Endothelial cell of umbilical vein (primary cell): ENCODE measurements at regions not wholly inside any gene's neighbourhood (a gene's known extent, or its start where the extent isn't known, plus 50 kb on each side); places are given as distances from the start of the nearest gene placed in this dataset.

Source experiments
- BruUV-seq: library from RNA; stranded (reverse); fragments of 400-500 nt; replicated peaks from 2 replicates; lab custom pipeline; 2021; lab: Mats Ljungman, UMichigan
- CTCF ChIA-PET: fragments of 300-600, 350-600 bp; sonication (Branson Sonifier 250); formaldehyde crosslinking; loops from one replicate; lab custom pipeline; 2021; ENCODE audit warnings: antibody characterized with exemption, inconsistent platforms; lab: Charles Lee
- POLR2A ChIA-PET: fragments of 300-600, 350-600 bp; sonication (Branson Sonifier 250); formaldehyde crosslinking; loops from one replicate; lab custom pipeline; 2021; ENCODE audit warnings: antibody characterized with exemption, inconsistent platforms; lab: Charles Lee
- DNase-seq: peaks from one replicate; pipeline ENCODE4 v3.0.0-alpha.2; 2011; ENCODE audit warnings: low read depth, low spot score
- FAIRE-seq: peaks from 2 replicates; lab custom pipeline; 2011; peaks lifted over from hg19 to GRCh38; lab: Jason Lieb, UNC
- H2AFZ ChIP-seq: 2 replicates; pipeline ENCODE4 v1.6.0; 2012; ENCODE audit warnings: low read depth, low read length, control low read depth, inconsistent platforms
- H3K27ac ChIP-seq: 2 replicates; pipeline ENCODE4 v1.5.1; 2011; ENCODE audit warnings: low read depth, mild to moderate bottlenecking, control low read depth, low read length, moderate library complexity; ENCODE audit not compliant: insufficient read depth
- H3K27me3 ChIP-seq, 2 experiments: 2 replicates each; pipeline versions ENCODE4 v1.6.0 to v1.6.1; 2011; ENCODE audit warnings: low read length in 2 of 2, mixed read lengths in 1 of 2; ENCODE audit not compliant: control insufficient read depth in 2 of 2, insufficient read depth in 2 of 2
- H3K36me3 ChIP-seq, 2 experiments: 2 replicates in 1 of 2; 3 replicates in 1 of 2; pipeline ENCODE4 v1.5.1; 2011; ENCODE audit warnings: low read length in 2 of 2, mild to moderate bottlenecking in 1 of 2, moderate library complexity in 1 of 2; ENCODE audit not compliant: control insufficient read depth in 2 of 2, insufficient read depth in 2 of 2; ENCODE audit errors: extremely low read depth in 1 of 2
- H3K4me1 ChIP-seq: 3 replicates; pipeline ENCODE4 v1.5.1; 2011; ENCODE audit warnings: mild to moderate bottlenecking, low read length; ENCODE audit not compliant: control insufficient read depth, insufficient read depth; ENCODE audit errors: extremely low read depth
- H3K4me2 ChIP-seq: 2 replicates; pipeline ENCODE4 v1.6.1; 2011; ENCODE audit warnings: low read length, control low read depth, mixed read lengths; ENCODE audit not compliant: insufficient read depth
- H3K4me3 ChIP-seq, 3 experiments: fragments of 200-600 bp in 1 of 3; sonication (generic), shearing (Covaris generic) in 1 of 3; replicated peaks in 1 of 3; 2 replicates each; pipeline ENCODE4 v1.5.1; 2011 to 2016; ENCODE audit warnings: control low read depth in 3 of 3, low read length in 3 of 3, mild to moderate bottlenecking in 2 of 3, inconsistent platforms in 1 of 3, low read depth in 1 of 3, moderate library complexity in 1 of 3; ENCODE audit not compliant: insufficient read depth in 1 of 3
- H3K79me2 ChIP-seq: 2 replicates; pipeline ENCODE4 v1.6.0; 2012; ENCODE audit warnings: low read length, inconsistent platforms; ENCODE audit not compliant: control insufficient read depth, insufficient read depth
- H3K9ac ChIP-seq: replicated peaks from 2 replicates; pipeline ENCODE3; 2011; ENCODE audit warnings: low read length, control low read depth; ENCODE audit not compliant: insufficient read depth; ENCODE audit errors: extremely low read depth
- H3K9me1 ChIP-seq: replicated peaks from 3 replicates; pipeline ENCODE4 v1.6.0; 2011; ENCODE audit warnings: mild to moderate bottlenecking, low read length; ENCODE audit not compliant: control insufficient read depth, insufficient read depth; ENCODE audit errors: extremely low read depth
- H3K9me3 ChIP-seq: replicated peaks from 2 replicates; pipeline ENCODE4 v1.5.1; 2012; ENCODE audit warnings: low read length, inconsistent platforms; ENCODE audit not compliant: control insufficient read depth, insufficient read depth
- H4K20me1 ChIP-seq: replicated peaks from 2 replicates; pipeline ENCODE3; 2011; ENCODE audit warnings: mild to moderate bottlenecking, low read length; ENCODE audit not compliant: control insufficient read depth, insufficient read depth; ENCODE audit errors: extremely low read depth
- EZH2 ChIP-seq: IDR thresholded peaks from 2 replicates; pipeline ENCODE4 v1.6.1; 2012; ENCODE audit warnings: borderline replicate concordance, low read depth, mild to moderate bottlenecking, moderate library complexity, low read length, inconsistent platforms; ENCODE audit not compliant: severe bottlenecking
- FOS ChIP-seq: IDR thresholded peaks from 2 replicates; pipeline ENCODE4 v1.6.1; 2011; ENCODE audit warnings: mild to moderate bottlenecking, low read length, moderate library complexity, borderline replicate concordance; ENCODE audit not compliant: insufficient read depth
- GATA2 ChIP-seq: IDR thresholded peaks from 2 replicates; pipeline ENCODE4 v1.7.0; 2011; ENCODE audit warnings: low read depth, mild to moderate bottlenecking, moderate library complexity, mixed read lengths, low read length; ENCODE audit not compliant: insufficient read length, insufficient read depth
- JUN ChIP-seq: IDR thresholded peaks from 2 replicates; pipeline ENCODE4 v1.6.1; 2011; ENCODE audit warnings: borderline replicate concordance, low read depth; ENCODE audit not compliant: insufficient read length, insufficient read depth
- MYC ChIP-seq: IDR thresholded peaks from one replicate; pipeline ENCODE4 v1.6.1; 2011; ENCODE audit warnings: mild to moderate bottlenecking, low read depth, low read length
- POLR2A ChIP-seq: IDR thresholded peaks from 2 replicates; pipeline ENCODE4 v1.6.1; 2012; ENCODE audit warnings: low read depth, mild to moderate bottlenecking, control low read depth, low read length
- POLR2AphosphoS5 ChIP-seq: IDR thresholded peaks from 2 replicates; pipeline ENCODE4 v1.6.1; 2012; ENCODE audit warnings: low read depth, mild to moderate bottlenecking, control low read depth, low read length, moderate library complexity; ENCODE audit not compliant: insufficient read depth
- dilution Hi-C: fragments of 300-500 bp; cut with MboI; formaldehyde crosslinking; loops from one replicate; pipeline ENCODE4 v1.15.0; 2019; ENCODE audit warnings: low sequenced_read_pairs; ENCODE audit not compliant: extremely low pct_ligation_motif_present
- intact Hi-C: fragments of 100-400 bp; cut with micrococcal nuclease; formaldehyde crosslinking; loops from one replicate; pipeline ENCODE4 v1.10.0; 2022
- TF ChIP-seq, protein P1 (sequence below), 2 donors: IDR thresholded peaks; 1 replicate in 1 of 2; 2 replicates in 1 of 2; pipeline ENCODE4 v1.5.1; 2011; ENCODE audit warnings: low read length in 2 of 2, mild to moderate bottlenecking in 2 of 2, moderate library complexity in 2 of 2, control low read depth in 1 of 2, inconsistent platforms in 1 of 2, low read depth in 1 of 2; ENCODE audit not compliant: insufficient read depth in 1 of 2; ENCODE audit errors: extremely low read depth in 1 of 2
- TF ChIP-seq, protein P2 (sequence below): IDR thresholded peaks from 2 replicates; pipeline ENCODE4 v1.6.1; 2011; ENCODE audit not compliant: insufficient read depth, insufficient read length

DNA sequence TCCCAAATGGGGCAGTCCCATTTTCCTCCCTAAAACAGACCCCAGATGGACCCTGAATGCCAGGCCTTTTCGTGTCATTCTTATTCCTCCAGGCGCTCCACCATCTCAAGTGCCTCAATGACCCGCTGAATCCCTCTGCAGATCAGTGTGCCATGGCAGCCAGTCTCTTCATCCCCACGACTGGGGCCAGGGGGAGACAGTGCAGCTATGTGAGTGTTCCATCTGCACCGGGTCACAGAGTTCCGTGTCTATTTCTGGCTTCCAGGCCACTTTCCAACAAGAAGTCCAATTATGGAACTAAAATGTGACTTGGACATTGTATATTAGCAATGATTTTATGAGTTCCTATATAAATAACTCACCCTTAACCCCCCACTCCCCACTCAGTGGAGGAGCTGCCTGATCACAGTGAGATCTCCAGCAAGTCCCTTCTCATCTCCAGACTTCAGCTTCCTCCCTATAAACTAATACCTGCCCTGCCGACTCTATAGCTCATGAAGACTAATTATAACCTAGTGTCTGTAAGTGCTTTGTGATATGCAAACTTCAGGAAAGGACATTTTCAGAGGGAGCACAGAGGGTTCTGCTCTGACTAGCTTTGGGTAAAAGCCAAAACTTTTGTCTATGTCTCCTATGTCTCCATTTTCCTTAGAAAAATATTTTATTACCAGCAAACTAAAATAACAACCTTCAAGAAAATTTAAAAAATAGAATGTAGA is 56.3 kb upstream of the NFASC start:
- TF ChIP-seq MYC (no peak), POLR2AphosphoS5 (no peak), FOS (no peak)
- Histone ChIP-seq H2AFZ (no peak overlapping the region), H3K4me2 (no peak overlapping the region), H3K9me3 (no peaks in the 10 kb centered on the region), H3K9me1 (no peaks in the 10 kb centered on the region), H3K36me3 (no peaks in the 10 kb centered on the region), H3K27ac (no peak overlapping the region), H3K9ac (no peak overlapping the region), H3K79me2 (no peaks in the 10 kb centered on the region), H3K27me3 (peaks cover 0 to 5% of the 10 kb centered on the region in 2 experiments), H3K4me1 (no peaks in the 10 kb centered on the region), H4K20me1 (no peaks in the 10 kb centered on the region), H3K4me3 (no peak overlapping the region)
- POLR2A ChIA-PET = no interaction called here
- intact Hi-C loops = no loop called here
- DNase-seq (no peak), FAIRE-seq (no peak)
- no TSS peak for BruUV-seq
- dilution Hi-C loops = no loop called here
- CTCF ChIA-PET = interaction anchor here (7.3 kb wide), 1 partner anchor 8 kb away, joined by 80 read pairs; no protein-coding TSS in a partner anchor

DNA sequence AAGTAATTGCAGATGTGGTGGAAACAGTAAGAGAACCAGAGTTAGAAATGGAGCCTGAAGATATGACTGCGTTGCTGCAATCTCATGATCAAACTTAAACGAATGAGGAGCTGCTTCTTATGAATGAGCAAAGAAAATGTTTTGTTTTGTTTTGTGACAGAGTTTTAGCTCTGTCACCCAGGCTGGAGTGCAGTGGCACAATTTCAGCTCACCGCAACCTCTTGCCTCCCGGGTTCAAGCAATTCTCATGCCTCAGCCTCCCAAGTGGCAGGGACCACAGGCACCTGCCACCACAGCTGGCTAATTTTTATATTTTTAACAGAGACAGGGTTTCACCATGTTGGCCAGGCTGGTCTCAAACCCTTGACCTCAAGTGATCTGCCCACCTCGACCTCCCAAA is 53.3 kb upstream of the NFASC start:
- Histone ChIP-seq H3K9me1 (no peaks in the 10 kb centered on the region), H3K27me3 (peaks cover 3% of the 10 kb centered on the region in 2 experiments), H3K4me1 (no peaks in the 10 kb centered on the region), H3K9me3 (no peaks in the 10 kb centered on the region), H3K27ac (no peak overlapping the region), H3K9ac (no peak overlapping the region), H3K4me2 (no peak overlapping the region), H2AFZ (no peak overlapping the region), H3K79me2 (no peaks in the 10 kb centered on the region), H3K4me3 (no peak overlapping the region), H4K20me1 (no peaks in the 10 kb centered on the region), H3K36me3 (no peaks in the 10 kb centered on the region)
- DNase-seq (no peak), FAIRE-seq (no peak)
- CTCF ChIA-PET = interaction anchor here (2.5 to 7.3 kb wide), 2 partner anchors 11 to 26 kb away, joined by 9 to 80 read pairs; no protein-coding TSS in a partner anchor
- POLR2A ChIA-PET = no interaction called here
- no peak for TF ChIP-seq MYC
- TF ChIP-seq FOS = no peak
- TF ChIP-seq POLR2A = no peak
- no peak for TF ChIP-seq POLR2AphosphoS5
- TF ChIP-seq, protein P1, sequence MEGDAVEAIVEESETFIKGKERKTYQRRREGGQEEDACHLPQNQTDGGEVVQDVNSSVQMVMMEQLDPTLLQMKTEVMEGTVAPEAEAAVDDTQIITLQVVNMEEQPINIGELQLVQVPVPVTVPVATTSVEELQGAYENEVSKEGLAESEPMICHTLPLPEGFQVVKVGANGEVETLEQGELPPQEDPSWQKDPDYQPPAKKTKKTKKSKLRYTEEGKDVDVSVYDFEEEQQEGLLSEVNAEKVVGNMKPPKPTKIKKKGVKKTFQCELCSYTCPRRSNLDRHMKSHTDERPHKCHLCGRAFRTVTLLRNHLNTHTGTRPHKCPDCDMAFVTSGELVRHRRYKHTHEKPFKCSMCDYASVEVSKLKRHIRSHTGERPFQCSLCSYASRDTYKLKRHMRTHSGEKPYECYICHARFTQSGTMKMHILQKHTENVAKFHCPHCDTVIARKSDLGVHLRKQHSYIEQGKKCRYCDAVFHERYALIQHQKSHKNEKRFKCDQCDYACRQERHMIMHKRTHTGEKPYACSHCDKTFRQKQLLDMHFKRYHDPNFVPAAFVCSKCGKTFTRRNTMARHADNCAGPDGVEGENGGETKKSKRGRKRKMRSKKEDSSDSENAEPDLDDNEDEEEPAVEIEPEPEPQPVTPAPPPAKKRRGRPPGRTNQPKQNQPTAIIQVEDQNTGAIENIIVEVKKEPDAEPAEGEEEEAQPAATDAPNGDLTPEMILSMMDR (IDR thresholded peaks at IDR 0.05; ENCODE audit: extremely low read depth in 1 of 2, insufficient read depth in 1 of 2, low read depth in 1 of 2, low read length in 2 of 2) = no peak
- no peak for TF ChIP-seq JUN
- no peak for TF ChIP-seq EZH2
- no peak for TF ChIP-seq GATA2
- TF ChIP-seq, protein P2, sequence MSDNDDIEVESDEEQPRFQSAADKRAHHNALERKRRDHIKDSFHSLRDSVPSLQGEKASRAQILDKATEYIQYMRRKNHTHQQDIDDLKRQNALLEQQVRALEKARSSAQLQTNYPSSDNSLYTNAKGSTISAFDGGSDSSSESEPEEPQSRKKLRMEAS = no peak
- intact Hi-C loops (no loop called here), dilution Hi-C loops (no loop called here)
- BruUV-seq = no TSS peak
